NT2/D1 (cell line): ENCODE measurements at regions not wholly inside any gene's neighbourhood (a gene's known extent, or its start where the extent isn't known, plus 50 kb on each side); places are given as distances from the start of the nearest gene placed in this dataset.

ENCODE experiments used
- DNase-seq: peaks from one replicate; pipeline ENCODE4 v3.0.0-alpha.2; 2011; ENCODE audit warnings: low read depth, low spot score
- H3K27me3 ChIP-seq: 2 replicates; pipeline ENCODE4 v1.6.0; 2011; ENCODE audit warnings: mild to moderate bottlenecking; ENCODE audit not compliant: insufficient read length, insufficient read depth
- H3K36me3 ChIP-seq: 2 replicates; pipeline ENCODE4 v1.6.1; 2011; ENCODE audit warnings: mild to moderate bottlenecking, low read length, mixed read lengths; ENCODE audit not compliant: insufficient read depth, insufficient read length
- H3K4me1 ChIP-seq: 2 replicates; pipeline ENCODE4 v1.5.1; 2011; ENCODE audit not compliant: insufficient read depth, insufficient read length
- H3K4me3 ChIP-seq: 2 replicates; pipeline ENCODE4 v1.5.1; 2011; ENCODE audit warnings: low read depth; ENCODE audit not compliant: insufficient read length
- H3K9ac ChIP-seq: 2 replicates; pipeline ENCODE4 v1.6.0; 2011; ENCODE audit warnings: low read depth; ENCODE audit not compliant: insufficient read length
- H3K9me3 ChIP-seq: 2 replicates; pipeline ENCODE4 v1.5.1; 2011; ENCODE audit warnings: mild to moderate bottlenecking, low read length; ENCODE audit not compliant: insufficient read depth
- SUZ12 ChIP-seq: IDR thresholded peaks from 2 replicates; pipeline ENCODE4 v1.6.1; 2011; ENCODE audit not compliant: insufficient read length, insufficient read depth; ENCODE audit errors: extremely low read depth
- YY1 ChIP-seq: IDR thresholded peaks from 2 replicates; pipeline ENCODE4 v1.6.1; 2011; ENCODE audit not compliant: insufficient read length, insufficient read depth
- ZNF274 ChIP-seq: IDR thresholded peaks from 2 replicates; pipeline ENCODE4 v1.6.1; 2011; ENCODE audit warnings: mild to moderate bottlenecking, low read depth, low read length

DNA sequence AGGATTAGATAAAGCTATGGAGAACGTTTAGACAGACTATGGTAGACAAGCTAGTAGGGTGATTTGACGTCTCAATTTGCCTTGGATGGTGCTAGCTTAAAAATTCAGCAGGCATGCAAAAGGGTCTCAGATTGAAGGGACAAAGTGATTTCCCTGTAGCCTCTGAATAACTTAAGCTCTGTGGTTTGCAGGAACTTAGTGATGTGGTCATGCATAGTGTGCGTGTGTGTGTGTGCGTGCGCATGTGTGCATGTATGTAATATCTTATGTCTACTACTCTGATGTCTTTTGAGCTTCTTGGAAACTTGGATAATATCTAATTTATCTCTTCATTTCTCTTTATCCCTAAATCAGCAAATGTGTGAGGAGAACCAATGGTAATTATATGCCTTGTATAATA lies 183.6 kb upstream of the TNC start:
- Histone ChIP-seq H3K9ac (no peak overlapping the region), H3K27me3 (no peaks in the 10 kb centered on the region), H3K9me3 (no peaks in the 10 kb centered on the region), H3K4me1 (no peaks in the 10 kb centered on the region), H3K4me3 (no peak overlapping the region), H3K36me3 (no peaks in the 10 kb centered on the region)
- TF ChIP-seq ZNF274 (no peak), SUZ12 (no peak), YY1 (no peak)
- DNase-seq, result no peak

- no peak overlapping the region for H3K4me3 ChIP-seq
- DNase-seq, result no peak
- no peak for TF ChIP-seq ZNF274
- TF ChIP-seq SUZ12, result no peak
- no peak for TF ChIP-seq YY1
- H3K36me3 ChIP-seq, result no peaks in the 10 kb centered on the region
- H3K27me3 ChIP-seq, result no peaks in the 10 kb centered on the region
- no peaks in the 10 kb centered on the region for H3K4me1 ChIP-seq
- no peaks in the 10 kb centered on the region for H3K9me3 ChIP-seq
- no peak overlapping the region for H3K9ac ChIP-seq
These were observed 187.6 kb upstream of the TNC start for GRCh38 chr9:115305543-115305942.

- Histone ChIP-seq H3K4me3 (no peak overlapping the region), H3K36me3 (no peaks in the 10 kb centered on the region), H3K27me3 (no peaks in the 10 kb centered on the region), H3K4me1 (no peaks in the 10 kb centered on the region), H3K9me3 (no peaks in the 10 kb centered on the region), H3K9ac (no peak overlapping the region)
- DNase-seq, result no peak
- TF ChIP-seq ZNF274, result no peak
- TF ChIP-seq YY1, result no peak
- TF ChIP-seq SUZ12, result no peak
These were observed 188.9 kb upstream of the TNC start for GRCh38 chr9:115306865-115307264.

GRCh38 chr9:115313545-115313944 lies 195.6 kb upstream of the TNC start:
- Histone ChIP-seq H3K9ac (no peak overlapping the region), H3K27me3 (no peaks in the 10 kb centered on the region), H3K36me3 (no peaks in the 10 kb centered on the region), H3K9me3 (0 out of 2 replicates have a peak, but pooled peaks cover 4% of the 10 kb centered on the region), H3K4me3 (no peak overlapping the region), H3K4me1 (no peaks in the 10 kb centered on the region)
- TF ChIP-seq YY1 (no peak), SUZ12 (no peak), ZNF274 (no peak)
- no peak for DNase-seq

DNA sequence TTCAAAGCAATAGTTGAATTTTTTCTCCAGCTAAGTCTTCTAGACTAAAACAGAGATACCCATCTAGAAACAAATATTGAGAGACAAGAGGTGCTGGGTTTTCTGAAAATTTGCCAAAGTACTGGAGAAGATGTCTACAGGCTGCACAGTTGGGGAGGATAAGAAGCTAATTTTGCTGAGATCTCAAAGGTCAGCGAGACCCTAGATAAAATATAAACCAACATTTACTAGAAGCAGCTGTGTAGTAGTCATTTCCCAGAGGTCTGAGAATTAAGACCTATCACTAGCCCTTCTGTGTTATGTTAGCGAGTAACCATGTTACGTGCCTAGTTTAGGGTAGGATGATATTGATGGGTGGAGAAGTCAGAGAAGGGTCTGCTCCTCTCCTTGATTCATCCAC lies 208.5 kb upstream of the TNC start:
- H3K4me1 ChIP-seq, result no peaks in the 10 kb centered on the region
- no peaks in the 10 kb centered on the region for H3K9me3 ChIP-seq
- H3K27me3 ChIP-seq, result no peaks in the 10 kb centered on the region
- TF ChIP-seq ZNF274 (no peak), SUZ12 (no peak), YY1 (no peak)
- no peak for DNase-seq
- no peak overlapping the region for H3K4me3 ChIP-seq
- no peak overlapping the region for H3K9ac ChIP-seq
- no peaks in the 10 kb centered on the region for H3K36me3 ChIP-seq

DNA sequence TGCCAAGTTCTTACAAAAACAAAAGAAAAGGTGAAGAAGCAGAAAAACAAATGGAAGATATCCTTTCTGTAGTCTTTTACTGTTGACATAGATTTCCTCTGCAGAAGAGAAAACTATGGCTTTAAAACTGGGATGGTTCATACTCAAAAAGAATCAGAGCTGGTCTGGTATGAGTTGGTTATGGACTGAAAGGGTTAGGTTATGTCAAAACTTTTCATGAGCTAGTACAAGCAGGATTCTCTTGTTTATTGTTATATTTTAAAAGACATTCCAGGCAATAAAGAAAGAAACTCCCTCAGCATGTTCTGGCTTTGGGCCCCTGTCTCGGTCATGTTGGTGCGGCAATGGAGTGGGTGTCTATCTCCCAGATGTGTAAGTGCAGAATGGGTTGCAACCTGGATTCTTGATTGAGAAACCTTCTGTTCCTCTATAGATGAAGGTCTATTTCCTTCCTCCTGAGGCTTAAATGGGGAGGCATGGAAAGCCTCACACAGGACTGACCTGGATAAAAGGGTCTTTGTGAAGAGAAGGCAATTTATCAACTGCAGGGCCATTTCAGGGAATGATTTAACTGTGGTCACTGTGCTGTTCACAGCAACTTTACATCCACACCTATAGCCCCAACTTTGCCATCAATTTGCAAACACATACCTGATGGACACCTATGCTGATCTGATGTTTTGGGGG lies 209.6 kb upstream of the TNC start:
- H3K27me3 ChIP-seq, result no peaks in the 10 kb centered on the region
- no peak overlapping the region for H3K4me3 ChIP-seq
- DNase-seq, result no peak
- H3K9ac ChIP-seq, result no peak overlapping the region
- TF ChIP-seq SUZ12, result no peak
- no peak for TF ChIP-seq ZNF274
- no peak for TF ChIP-seq YY1
- no peaks in the 10 kb centered on the region for H3K36me3 ChIP-seq
- H3K9me3 ChIP-seq, result no peaks in the 10 kb centered on the region
- H3K4me1 ChIP-seq, result no peaks in the 10 kb centered on the region

DNA sequence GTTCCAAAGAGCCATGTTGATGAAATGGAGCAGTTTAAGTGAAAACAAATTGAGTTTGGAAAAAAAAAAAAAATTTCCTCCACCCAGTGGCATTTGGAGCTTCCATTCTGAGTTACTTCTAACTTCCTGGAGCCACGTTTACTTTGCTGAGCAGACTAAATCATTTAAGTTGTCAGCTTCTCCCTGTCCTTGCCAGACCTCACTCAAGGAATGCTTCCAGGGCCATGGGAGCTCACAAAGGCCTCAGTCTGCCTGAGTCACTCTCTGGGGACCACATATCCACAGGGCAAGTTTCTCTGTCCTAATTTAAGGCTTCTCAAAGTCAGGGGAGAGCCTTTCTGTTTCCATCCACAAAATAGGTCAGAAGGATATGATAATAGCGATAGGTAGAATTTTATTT lies 210.3 kb upstream of the TNC start:
- no peak for TF ChIP-seq SUZ12
- no peak for TF ChIP-seq ZNF274
- TF ChIP-seq YY1, result no peak
- Histone ChIP-seq H3K9me3 (no peaks in the 10 kb centered on the region), H3K36me3 (no peaks in the 10 kb centered on the region), H3K27me3 (no peaks in the 10 kb centered on the region), H3K4me1 (no peaks in the 10 kb centered on the region), H3K9ac (no peak overlapping the region), H3K4me3 (no peak overlapping the region)
- no peak for DNase-seq

DNA sequence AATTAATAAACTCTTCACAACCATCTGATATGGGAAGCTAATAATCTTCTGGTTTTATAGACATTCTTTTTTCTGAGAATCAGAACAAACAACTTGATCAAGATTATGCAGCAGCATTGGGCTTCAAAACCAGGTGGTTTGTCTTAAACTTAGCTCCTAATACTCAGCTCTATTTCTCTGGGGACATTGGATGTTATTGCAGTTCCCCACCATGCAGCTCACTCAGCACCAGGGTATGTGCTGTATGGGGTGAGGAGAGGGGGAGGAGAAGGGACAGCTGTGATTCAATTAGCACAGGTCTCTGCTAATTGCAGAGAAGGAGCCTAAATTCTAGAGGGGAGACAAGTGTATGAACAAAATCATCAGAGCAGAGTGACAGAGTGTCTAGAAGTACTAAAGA lies 210.7 kb upstream of the TNC start:
- DNase-seq, result no peak
- Histone ChIP-seq H3K9me3 (no peaks in the 10 kb centered on the region), H3K4me1 (no peaks in the 10 kb centered on the region), H3K4me3 (no peak overlapping the region), H3K27me3 (no peaks in the 10 kb centered on the region), H3K9ac (no peak overlapping the region), H3K36me3 (no peaks in the 10 kb centered on the region)
- no peak for TF ChIP-seq YY1
- TF ChIP-seq ZNF274, result no peak
- no peak for TF ChIP-seq SUZ12
